PC-9 (cell line): ENCODE measurements at regions not wholly inside any gene's neighbourhood (a gene's known extent, or its start where the extent isn't known, plus 50 kb on each side); places are given as distances from the start of the nearest gene placed in this dataset.

Experiments
- BruUV-seq: library from RNA; stranded (reverse); fragments of 400-500 nt; replicated peaks from 2 replicates; lab custom pipeline; 2021; lab: Mats Ljungman, UMichigan
- CTCF ChIA-PET: fragments of 300-600 bp; sonication (Branson Sonifier 250); formaldehyde crosslinking; loops from one replicate; lab custom pipeline; 2022; ENCODE audit warnings: antibody characterized with exemption; lab: Charles Lee
- POLR2A ChIA-PET: fragments of 300-600 bp; sonication (Branson Sonifier 250); formaldehyde crosslinking; loops from one replicate; lab custom pipeline; 2022; ENCODE audit warnings: antibody characterized with exemption; ENCODE audit not compliant: unreplicated experiment; lab: Charles Lee
- DNase-seq, 2 experiments: peaks; one replicate each; pipeline versions ENCODE4 v3.0.0 to v3.0.0-alpha.2; 2015 to 2022; ENCODE audit warnings: mixed read lengths in 1 of 2
- H2AFZ ChIP-seq: fragments of 200-600 bp; sonication (generic); 2 replicates; pipeline ENCODE4 v1.8.1; 2017; ENCODE audit warnings: antibody characterized with exemption
- H3F3A ChIP-seq: fragments of 200-600 bp; sonication (generic); 2 replicates; pipeline ENCODE4 v1.8.1; 2017; ENCODE audit warnings: antibody characterized with exemption, mild to moderate bottlenecking, low read depth; ENCODE audit not compliant: insufficient read depth
- H3K27ac ChIP-seq: fragments of 200-600 bp; sonication (generic); 2 replicates; pipeline ENCODE4 v1.6.1; 2016; ENCODE audit warnings: mixed run types
- H3K27me3 ChIP-seq: fragments of 200-600 bp; sonication (generic); 2 replicates; pipeline ENCODE4 v1.6.1; 2016; ENCODE audit warnings: low read depth, mixed run types; ENCODE audit not compliant: insufficient read depth
- H3K36me3 ChIP-seq: fragments of 200-600 bp; sonication (generic); 2 replicates; pipeline ENCODE4 v1.6.1; 2016; ENCODE audit warnings: low read depth, mixed run types
- H3K4me1 ChIP-seq: fragments of 200-600 bp; sonication (generic); replicated peaks from 2 replicates; pipeline ENCODE4 v1.6.1; 2016; ENCODE audit warnings: mixed run types; ENCODE audit not compliant: insufficient read depth
- H3K4me2 ChIP-seq: fragments of 200-600 bp; sonication (generic); 2 replicates; pipeline ENCODE4 v1.6.1; 2017; ENCODE audit warnings: mixed run types
- H3K4me3 ChIP-seq: fragments of 200-600 bp; sonication (generic); 2 replicates; pipeline ENCODE4 v1.6.1; 2016; ENCODE audit warnings: mixed run types
- H3K79me2 ChIP-seq: fragments of 200-600 bp; sonication (generic); 2 replicates; pipeline ENCODE4 v1.6.1; 2017; ENCODE audit warnings: low read depth, mixed run types
- H3K9me2 ChIP-seq: fragments of 200-600 bp; sonication (generic); 2 replicates; pipeline ENCODE4 v1.8.1; 2017; ENCODE audit warnings: mild to moderate bottlenecking; ENCODE audit not compliant: insufficient read depth
- H3K9me3 ChIP-seq: fragments of 200-600 bp; sonication (generic); 2 replicates; pipeline ENCODE4 v1.8.1; 2016; ENCODE audit warnings: low read depth; ENCODE audit not compliant: insufficient read depth
- H4K20me1 ChIP-seq: fragments of 200-600 bp; sonication (generic); 2 replicates; pipeline ENCODE4 v1.8.1; 2017; ENCODE audit not compliant: insufficient read depth
- EZH2 ChIP-seq: fragments of 200-600 bp; sonication (generic); IDR thresholded peaks from 2 replicates; pipeline ENCODE4 v1.8.0; 2017; ENCODE audit warnings: antibody characterized with exemption, low read depth
- intact Hi-C: fragments of 100-400 bp; cut with micrococcal nuclease; formaldehyde crosslinking; loops from one replicate; pipeline ENCODE4 v1.10.0; 2022; ENCODE audit not compliant: unreplicated experiment
- TF ChIP-seq, protein P1 (sequence below): fragments of 200-600 bp; sonication (generic); conservative IDR thresholded peaks from 2 replicates; pipeline ENCODE4 v1.6.1; 2017; ENCODE audit warnings: mixed run types, antibody characterized with exemption, mild to moderate bottlenecking, moderate library complexity

GRCh38 chr10:65213170-65213569 is 1692.0 kb downstream of the REEP3 start:
- intact Hi-C loops: no loop called here
- no peaks in the 10 kb centered on the region for H3K79me2 ChIP-seq
- no peak overlapping the region for H3K27ac ChIP-seq
- no peaks in the 10 kb centered on the region for H3K27me3 ChIP-seq
- DNase-seq: no peak
- ChIA-PET POLR2A (no interaction called here), CTCF (no interaction called here)
- no TSS peak for BruUV-seq
- no peaks in the 10 kb centered on the region for H3K36me3 ChIP-seq
- no peak for TF ChIP-seq EZH2
- TF ChIP-seq, protein P1, sequence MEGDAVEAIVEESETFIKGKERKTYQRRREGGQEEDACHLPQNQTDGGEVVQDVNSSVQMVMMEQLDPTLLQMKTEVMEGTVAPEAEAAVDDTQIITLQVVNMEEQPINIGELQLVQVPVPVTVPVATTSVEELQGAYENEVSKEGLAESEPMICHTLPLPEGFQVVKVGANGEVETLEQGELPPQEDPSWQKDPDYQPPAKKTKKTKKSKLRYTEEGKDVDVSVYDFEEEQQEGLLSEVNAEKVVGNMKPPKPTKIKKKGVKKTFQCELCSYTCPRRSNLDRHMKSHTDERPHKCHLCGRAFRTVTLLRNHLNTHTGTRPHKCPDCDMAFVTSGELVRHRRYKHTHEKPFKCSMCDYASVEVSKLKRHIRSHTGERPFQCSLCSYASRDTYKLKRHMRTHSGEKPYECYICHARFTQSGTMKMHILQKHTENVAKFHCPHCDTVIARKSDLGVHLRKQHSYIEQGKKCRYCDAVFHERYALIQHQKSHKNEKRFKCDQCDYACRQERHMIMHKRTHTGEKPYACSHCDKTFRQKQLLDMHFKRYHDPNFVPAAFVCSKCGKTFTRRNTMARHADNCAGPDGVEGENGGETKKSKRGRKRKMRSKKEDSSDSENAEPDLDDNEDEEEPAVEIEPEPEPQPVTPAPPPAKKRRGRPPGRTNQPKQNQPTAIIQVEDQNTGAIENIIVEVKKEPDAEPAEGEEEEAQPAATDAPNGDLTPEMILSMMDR: no peak
- no peaks in the 10 kb centered on the region for H3F3A ChIP-seq
- 0 out of 2 replicates have a peak overlapping the region, but pooled peaks have one; percentile 65 for H2AFZ ChIP-seq
- H3K4me1 ChIP-seq: no peaks in the 10 kb centered on the region
- H3K9me3 ChIP-seq: no peaks in the 10 kb centered on the region
- H3K4me2 ChIP-seq: no peak overlapping the region
- H4K20me1 ChIP-seq: no peaks in the 10 kb centered on the region
- H3K9me2 ChIP-seq: no peaks in the 10 kb centered on the region
- H3K4me3 ChIP-seq: no peak overlapping the region

DNA sequence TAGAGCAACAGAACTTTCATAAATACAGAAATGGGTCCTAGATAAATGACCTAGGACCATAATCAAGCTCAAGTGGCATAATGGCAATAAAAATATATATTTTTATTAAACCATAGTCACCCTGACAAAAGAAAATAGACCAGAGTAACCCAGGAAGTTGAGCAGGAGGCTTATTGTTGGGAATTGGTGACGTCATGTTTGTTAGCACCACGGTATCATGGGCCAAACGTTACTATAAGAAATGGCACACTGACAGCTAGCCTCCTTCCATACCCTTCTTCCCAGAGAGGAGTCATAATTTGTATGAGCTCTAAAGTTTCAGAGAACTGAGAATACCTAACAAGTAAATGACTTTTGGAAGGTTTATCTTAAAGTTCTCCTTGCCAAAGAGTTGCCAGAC is 1698.2 kb downstream of the REEP3 start:
- no peaks in the 10 kb centered on the region for H3K79me2 ChIP-seq
- H3K9me2 ChIP-seq: no peaks in the 10 kb centered on the region
- H3K36me3 ChIP-seq: no peaks in the 10 kb centered on the region
- no peaks in the 10 kb centered on the region for H3F3A ChIP-seq
- no peak overlapping the region for H3K4me2 ChIP-seq
- TF ChIP-seq, protein P1: no peak
- no peaks in the 10 kb centered on the region for H3K27me3 ChIP-seq
- no peaks in the 10 kb centered on the region for H4K20me1 ChIP-seq
- no peak overlapping the region for H3K4me3 ChIP-seq
- H3K9me3 ChIP-seq: no peaks in the 10 kb centered on the region
- intact Hi-C loops: no loop called here
- CTCF ChIA-PET: no interaction called here
- BruUV-seq: no TSS peak
- no peak overlapping the region for H2AFZ ChIP-seq
- no peaks in the 10 kb centered on the region for H3K4me1 ChIP-seq
- POLR2A ChIA-PET: interaction anchor here (0.6 to 0.7 kb wide), 2 partner anchors 206 to 1150 kb away, joined by 3 to 5 read pairs; no protein-coding TSS in a partner anchor
- no peak for DNase-seq
- H3K27ac ChIP-seq: no peak overlapping the region

DNA sequence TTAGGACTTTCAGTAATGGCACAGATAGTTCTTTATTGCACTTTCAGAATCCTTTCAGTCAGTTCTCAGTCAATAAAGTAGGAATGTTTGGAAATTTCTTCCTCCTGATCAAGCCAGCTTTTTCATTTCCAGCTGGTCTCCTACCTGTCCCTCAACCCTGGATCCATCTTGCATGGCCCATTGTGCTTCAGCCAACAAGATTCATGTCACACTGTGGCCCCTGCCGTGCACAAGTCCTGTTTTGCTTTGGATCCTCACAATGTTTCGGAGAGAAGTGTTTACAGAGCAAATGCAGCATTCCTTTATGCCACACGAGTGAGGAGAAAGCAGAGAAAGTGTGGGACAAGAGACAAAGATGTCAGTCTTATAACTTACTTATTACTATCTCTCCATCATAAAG is 1694.7 kb upstream of the LRRTM3 start:
- ChIA-PET POLR2A (no interaction called here), CTCF (no interaction called here)
- Histone ChIP-seq H3K4me2 (no peak overlapping the region), H2AFZ (peak overlapping the region; percentile 65), H3K9me2 (no peaks in the 10 kb centered on the region), H3K27ac (no peak overlapping the region), H3K27me3 (no peaks in the 10 kb centered on the region), H3K4me1 (no peaks in the 10 kb centered on the region), H3K79me2 (no peaks in the 10 kb centered on the region), H3F3A (no peaks in the 10 kb centered on the region), H4K20me1 (no peaks in the 10 kb centered on the region), H3K9me3 (no peaks in the 10 kb centered on the region), H3K36me3 (no peaks in the 10 kb centered on the region), H3K4me3 (no peak overlapping the region)
- BruUV-seq: no TSS peak
- intact Hi-C loops: no loop called here
- no peak for TF ChIP-seq EZH2
- TF ChIP-seq, protein P1: no peak
- no peak for DNase-seq
